PC-9 (cell line): ENCODE measurements at regions not wholly inside any gene's neighbourhood (a gene's known extent, or its start where the extent isn't known, plus 50 kb on each side); places are given as distances from the start of the nearest gene placed in this dataset.

ENCODE experiments used
- CTCF ChIP-seq: fragments of 200-600 bp; sonication (generic); conservative IDR thresholded peaks from 2 replicates; pipeline ENCODE4 v1.6.1; 2017; ENCODE audit warnings: mixed run types, antibody characterized with exemption, mild to moderate bottlenecking, moderate library complexity
- EZH2 ChIP-seq: fragments of 200-600 bp; sonication (generic); IDR thresholded peaks from 2 replicates; pipeline ENCODE4 v1.8.0; 2017; ENCODE audit warnings: antibody characterized with exemption, low read depth

DNA sequence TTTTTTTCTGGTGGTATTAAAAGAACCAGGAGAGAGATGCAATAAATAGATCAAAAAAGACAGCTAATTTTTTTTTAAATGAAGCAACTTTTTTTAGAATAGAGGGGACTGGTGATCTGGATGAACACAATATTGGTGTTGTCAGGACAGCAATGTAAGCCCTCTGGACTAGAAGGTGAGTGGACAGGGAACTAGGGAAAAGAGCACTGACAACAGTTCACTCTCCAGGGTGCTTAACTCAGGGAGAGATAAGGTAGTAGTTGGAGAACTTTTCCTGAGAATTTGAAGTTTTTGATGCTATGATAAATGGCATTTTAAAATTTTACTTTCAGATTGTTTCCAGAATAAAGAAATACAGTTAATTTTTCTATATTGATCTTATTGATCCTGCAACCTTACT, 158.3 kb upstream of the STAC start:
- no peak for TF ChIP-seq CTCF
- TF ChIP-seq EZH2: no peak
